HL-60 (cell line): ENCODE measurements at regions not wholly inside any gene's neighbourhood (a gene's known extent, or its start where the extent isn't known, plus 50 kb on each side); places are given as distances from the start of the nearest gene placed in this dataset.

Source experiments
- DNase-seq, 2 experiments: peaks; one replicate each; pipeline ENCODE4 v3.0.0-alpha.2; 2010 to 2020; ENCODE audit warnings: low read depth in 1 of 2, low spot score in 1 of 2
- H3K27ac ChIP-seq: fragments of 250-450 bp; sonication (Bioruptor Pico); replicated peaks from 2 replicates; pipeline ENCODE4 v1.5.1; 2020; ENCODE audit warnings: mild to moderate bottlenecking, moderate library complexity
- H3K27me3 ChIP-seq: fragments of 250-450 bp; sonication (Bioruptor Pico); 2 replicates; pipeline ENCODE4 v1.5.1; 2021; ENCODE audit warnings: mild to moderate bottlenecking, moderate library complexity; ENCODE audit not compliant: insufficient read depth, poor library complexity, severe bottlenecking
- H3K4me3 ChIP-seq: replicated peaks from 2 replicates; pipeline ENCODE4 v1.5.1; 2011; ENCODE audit warnings: mild to moderate bottlenecking, control low read depth, low read length; ENCODE audit not compliant: insufficient read depth
- CTCF ChIP-seq: IDR thresholded peaks from one replicate; pipeline ENCODE4 v1.5.1; 2011; ENCODE audit warnings: low read length, control low read depth, inconsistent platforms; ENCODE audit not compliant: insufficient read depth
- GABPA ChIP-seq: IDR thresholded peaks from 2 replicates; pipeline ENCODE4 v1.6.1; 2012; ENCODE audit warnings: low read depth
- POLR2AphosphoS5 ChIP-seq: IDR thresholded peaks from 2 replicates; pipeline ENCODE4 v1.6.1; 2012; ENCODE audit warnings: low read depth
- REST ChIP-seq: IDR thresholded peaks from 2 replicates; pipeline ENCODE4 v1.6.1; 2012; ENCODE audit warnings: low read depth; ENCODE audit not compliant: insufficient replicate concordance
- SPI1 ChIP-seq: IDR thresholded peaks from 2 replicates; pipeline ENCODE4 v1.6.1; 2012; ENCODE audit warnings: low read depth, mild to moderate bottlenecking, borderline replicate concordance

DNA sequence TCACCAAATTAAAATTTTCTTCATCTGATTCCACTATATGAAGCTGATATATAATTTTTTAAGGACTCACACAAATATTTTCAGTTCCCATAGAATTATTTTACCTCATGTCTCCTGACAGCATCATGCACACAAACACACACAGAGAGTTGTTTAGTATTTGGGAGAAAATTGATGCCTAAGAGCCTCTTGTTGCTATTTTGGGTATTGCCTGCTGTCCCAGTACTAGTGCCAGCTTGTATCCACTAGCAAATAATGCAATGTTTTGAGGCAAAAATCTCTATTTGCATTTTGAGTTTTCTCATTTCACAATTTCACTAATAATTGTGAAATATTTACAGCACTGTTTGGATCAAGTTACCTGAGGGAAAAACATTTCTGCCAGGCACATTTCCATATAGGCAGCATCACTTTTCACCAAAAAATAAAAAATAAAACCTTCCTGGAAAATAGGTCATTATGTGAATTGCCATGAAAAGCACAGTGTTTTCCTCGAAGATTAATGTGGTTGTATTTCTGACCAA lies 328.2 kb downstream of the KCNJ3 start:
- no peaks in the 10 kb centered on the region for H3K27me3 ChIP-seq
- H3K27ac ChIP-seq, result no peak overlapping the region
- DNase-seq, result no peak
- H3K4me3 ChIP-seq, result no peak overlapping the region
- TF ChIP-seq GABPA (no peak), SPI1 (no peak), REST (no peak), POLR2AphosphoS5 (no peak), CTCF (no peak)

GRCh38 chr2:155023674-155024073 lies 325.2 kb downstream of the KCNJ3 start:
- DNase-seq, result no peak
- H3K27ac ChIP-seq, result no peak overlapping the region
- no peak overlapping the region for H3K4me3 ChIP-seq
- TF ChIP-seq POLR2AphosphoS5 (no peak), REST (no peak), GABPA (no peak), CTCF (no peak), SPI1 (no peak)
- H3K27me3 ChIP-seq, result no peaks in the 10 kb centered on the region

DNA sequence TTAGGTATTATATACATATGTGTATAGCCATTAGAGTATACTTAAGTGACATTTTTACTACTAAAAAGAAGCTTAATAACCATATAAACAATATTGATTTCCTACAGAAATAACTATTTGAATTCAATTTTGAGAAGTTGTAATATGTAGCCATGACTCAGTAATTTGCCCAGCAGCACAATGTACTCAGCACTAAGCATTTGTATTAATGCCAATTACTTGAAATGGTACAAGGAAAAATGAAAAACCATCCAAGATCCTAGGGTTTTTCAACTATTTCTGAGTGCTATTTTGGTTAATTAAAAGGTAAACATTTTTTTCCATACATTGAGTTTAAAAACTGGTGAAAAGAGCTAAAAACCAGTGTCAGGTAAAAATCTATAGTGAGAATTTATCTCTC lies 324.0 kb downstream of the KCNJ3 start:
- no peak for DNase-seq
- Histone ChIP-seq H3K4me3 (no peak overlapping the region), H3K27ac (no peak overlapping the region), H3K27me3 (no peaks in the 10 kb centered on the region)
- no peak for TF ChIP-seq CTCF
- TF ChIP-seq REST, result no peak
